ENCODE measurements at regions not wholly inside any gene's neighbourhood (a gene's known extent, or its start where the extent isn't known, plus 50 kb on each side); places are given as distances from the start of the nearest gene placed in this dataset.

DNA sequence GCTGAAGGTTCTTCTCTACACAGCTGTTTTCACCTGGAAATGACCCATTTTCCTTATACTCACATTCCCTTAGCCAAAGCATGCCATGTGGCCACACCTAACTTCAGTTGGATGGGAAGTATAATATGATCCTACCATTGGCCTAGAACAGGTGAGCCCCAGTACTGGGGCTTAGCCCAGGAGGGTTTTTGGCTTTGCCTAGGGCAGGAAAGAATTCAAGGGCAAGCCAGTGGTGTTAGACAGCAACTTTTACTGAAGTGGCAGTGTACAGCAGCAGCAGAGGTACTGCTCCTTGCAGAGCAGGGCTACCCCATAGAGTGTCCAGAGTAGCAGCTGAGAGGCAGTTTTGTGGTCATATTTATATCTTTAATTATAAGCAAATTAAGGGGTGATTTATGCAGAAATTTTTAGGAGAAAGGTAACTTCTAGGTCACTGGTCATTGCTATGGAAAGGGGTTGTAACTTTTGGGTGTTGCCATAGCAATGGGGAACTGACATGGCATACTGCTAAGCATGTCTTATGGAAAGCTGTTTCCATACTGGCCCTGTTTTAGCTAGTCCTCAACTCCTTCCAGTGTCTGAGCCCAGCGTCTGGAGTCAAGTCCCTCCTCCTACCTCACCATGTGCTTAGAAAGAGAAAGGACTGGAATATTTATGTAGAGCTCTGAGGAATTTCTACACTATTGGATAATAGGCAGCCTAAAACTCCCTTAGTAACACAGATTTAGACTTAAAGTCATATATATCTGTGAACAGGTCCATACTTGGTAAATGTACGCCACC, 109.0 kb upstream of the DTNA start:
- no peaks in the 10 kb centered on the region for H3K36me3 Mint-ChIP-seq
- peaks cover 13% of the 10 kb centered on the region for H3K4me1 Mint-ChIP-seq
- H3K4me3 Mint-ChIP-seq, result no peak overlapping the region

DNA sequence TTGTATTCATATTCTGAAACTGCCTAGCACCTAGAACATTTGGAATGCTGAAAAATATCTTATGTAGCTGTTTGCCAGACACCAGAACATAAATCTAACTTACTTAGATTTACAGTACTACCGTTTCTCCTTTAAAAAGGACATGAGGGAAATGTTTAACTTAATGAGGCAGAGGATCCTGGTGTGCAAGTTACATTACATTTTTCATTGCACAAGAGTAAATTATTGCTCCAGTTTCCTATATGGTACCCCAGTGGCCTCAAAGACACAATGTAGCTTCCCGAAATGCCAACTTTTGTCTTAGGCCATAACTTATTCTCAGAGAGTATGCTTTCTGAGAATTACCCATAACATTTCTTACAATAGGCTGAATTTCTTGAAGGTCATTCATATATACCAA, 105.5 kb upstream of the DTNA start:
- H3K4me3 Mint-ChIP-seq, result no peak overlapping the region
- H3K36me3 Mint-ChIP-seq, result no peaks in the 10 kb centered on the region
- H3K9me3 Mint-ChIP-seq, result no peaks in the 10 kb centered on the region
- DNase-seq (ENCODE audit: low spot score in 2 of 2, unreplicated experiment in 2 of 2), result no peak
- no peaks in the 10 kb centered on the region for H3K27me3 Mint-ChIP-seq (ENCODE audit: low read depth)
- H3K27ac Mint-ChIP-seq, result no peak overlapping the region
- H3K4me1 Mint-ChIP-seq, result peaks cover 13% of the 10 kb centered on the region
- TF ChIP-seq, protein P1, sequence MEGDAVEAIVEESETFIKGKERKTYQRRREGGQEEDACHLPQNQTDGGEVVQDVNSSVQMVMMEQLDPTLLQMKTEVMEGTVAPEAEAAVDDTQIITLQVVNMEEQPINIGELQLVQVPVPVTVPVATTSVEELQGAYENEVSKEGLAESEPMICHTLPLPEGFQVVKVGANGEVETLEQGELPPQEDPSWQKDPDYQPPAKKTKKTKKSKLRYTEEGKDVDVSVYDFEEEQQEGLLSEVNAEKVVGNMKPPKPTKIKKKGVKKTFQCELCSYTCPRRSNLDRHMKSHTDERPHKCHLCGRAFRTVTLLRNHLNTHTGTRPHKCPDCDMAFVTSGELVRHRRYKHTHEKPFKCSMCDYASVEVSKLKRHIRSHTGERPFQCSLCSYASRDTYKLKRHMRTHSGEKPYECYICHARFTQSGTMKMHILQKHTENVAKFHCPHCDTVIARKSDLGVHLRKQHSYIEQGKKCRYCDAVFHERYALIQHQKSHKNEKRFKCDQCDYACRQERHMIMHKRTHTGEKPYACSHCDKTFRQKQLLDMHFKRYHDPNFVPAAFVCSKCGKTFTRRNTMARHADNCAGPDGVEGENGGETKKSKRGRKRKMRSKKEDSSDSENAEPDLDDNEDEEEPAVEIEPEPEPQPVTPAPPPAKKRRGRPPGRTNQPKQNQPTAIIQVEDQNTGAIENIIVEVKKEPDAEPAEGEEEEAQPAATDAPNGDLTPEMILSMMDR (IDR thresholded peaks at IDR 0.05; ENCODE audit: unreplicated experiment), result no peak

More for the DNA sequence above, 109.0 kb upstream of the DTNA start:
- H3K9me3 Mint-ChIP-seq, result no peaks in the 10 kb centered on the region
- DNase-seq (ENCODE audit: low spot score in 2 of 2, unreplicated experiment in 2 of 2), result no peak
- H3K27me3 Mint-ChIP-seq (ENCODE audit: low read depth), result no peaks in the 10 kb centered on the region
- TF ChIP-seq, protein P1 (IDR thresholded peaks at IDR 0.05; ENCODE audit: unreplicated experiment), result no peak
- H3K27ac Mint-ChIP-seq, result no peak overlapping the region

DNA sequence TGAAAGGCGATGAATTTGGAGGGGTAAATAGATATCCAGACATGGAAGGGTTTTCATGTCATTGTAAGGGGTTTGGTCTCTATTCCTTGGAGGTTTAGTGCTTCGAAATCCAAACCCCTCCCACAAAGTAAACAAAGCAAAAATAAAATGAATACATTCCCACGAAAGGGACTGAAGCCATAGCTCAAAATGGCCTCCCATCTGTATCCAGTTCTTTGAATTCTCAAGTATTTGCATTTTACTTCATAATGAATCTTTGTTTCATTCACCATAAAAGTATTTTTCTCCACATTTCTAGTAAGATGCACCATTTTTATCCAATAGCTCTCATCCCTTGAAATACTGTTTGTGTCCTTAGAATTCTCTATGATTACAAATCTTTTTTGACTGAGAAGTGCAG, 103.2 kb upstream of the DTNA start:
- TF ChIP-seq, protein P1 (IDR thresholded peaks at IDR 0.05; ENCODE audit: unreplicated experiment), result no peak
- Mint-ChIP-seq H3K4me3 (no peak overlapping the region), H3K27me3 (ENCODE audit: low read depth) (no peaks in the 10 kb centered on the region), H3K36me3 (no peaks in the 10 kb centered on the region), H3K27ac (no peak overlapping the region), H3K9me3 (no peaks in the 10 kb centered on the region), H3K4me1 (peaks cover 13% of the 10 kb centered on the region)
- no peak for DNase-seq (ENCODE audit: low spot score in 2 of 2, unreplicated experiment in 2 of 2)

DNA sequence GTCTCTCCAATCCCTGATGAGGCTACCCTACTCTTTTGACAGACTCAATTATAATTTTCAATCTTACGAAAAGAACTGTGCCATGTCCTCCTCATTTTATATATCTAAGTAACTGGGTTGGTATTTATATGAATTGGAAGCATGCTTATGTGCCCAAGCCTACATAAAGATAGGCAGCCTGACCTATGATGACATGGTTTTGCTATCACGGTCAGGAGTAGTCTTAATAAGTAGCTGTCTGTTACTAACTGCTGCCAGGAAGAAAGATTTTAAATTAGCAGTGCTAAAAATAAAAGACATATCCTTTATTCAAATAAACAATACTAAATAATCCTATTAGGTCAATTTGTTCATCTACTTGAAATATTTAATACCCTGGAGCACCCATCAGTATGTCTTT, 102.0 kb upstream of the DTNA start:
- Mint-ChIP-seq H3K27ac (no peak overlapping the region), H3K36me3 (no peaks in the 10 kb centered on the region)
- TF ChIP-seq, protein P1 (IDR thresholded peaks at IDR 0.05; ENCODE audit: unreplicated experiment), result no peak

DNA sequence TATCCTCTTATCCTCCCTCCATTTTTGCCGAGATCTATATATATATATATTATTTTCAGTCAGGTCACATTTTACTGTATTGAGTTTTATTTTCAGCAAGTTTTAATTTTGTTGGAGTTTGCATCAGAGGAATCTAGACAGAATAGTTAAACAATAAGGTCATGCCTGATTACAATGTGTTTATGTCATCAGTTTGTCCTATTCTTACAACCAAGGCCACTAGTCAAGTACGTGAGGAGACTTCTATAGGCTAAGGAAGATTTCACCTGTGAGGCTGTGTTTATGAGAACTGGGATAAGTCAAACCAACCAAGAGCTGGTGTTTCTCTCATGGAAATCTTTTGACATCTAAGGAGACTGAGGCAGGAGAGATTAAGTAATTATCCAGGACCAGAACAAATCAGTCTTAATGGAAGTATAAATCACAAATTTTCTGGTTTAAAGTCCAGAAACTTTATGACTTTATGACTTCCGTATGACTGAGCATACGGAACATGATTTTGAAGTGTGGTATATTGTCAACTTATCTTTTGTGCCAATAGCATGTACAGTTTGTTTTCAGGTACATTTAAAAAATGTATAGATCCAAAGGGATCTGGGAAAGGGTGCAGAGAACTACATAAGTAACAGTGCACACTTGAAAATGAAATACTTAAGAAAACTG, 100.0 kb upstream of the DTNA start:
- no peak overlapping the region for H3K4me3 Mint-ChIP-seq
- TF ChIP-seq, protein P1 (IDR thresholded peaks at IDR 0.05; ENCODE audit: unreplicated experiment), result no peak
- H3K9me3 Mint-ChIP-seq, result peaks cover 5% of the 10 kb centered on the region
- H3K4me1 Mint-ChIP-seq, result peaks cover 6% of the 10 kb centered on the region
- DNase-seq (ENCODE audit: low spot score in 2 of 2, unreplicated experiment in 2 of 2), result no peak
- no peaks in the 10 kb centered on the region for H3K36me3 Mint-ChIP-seq
- H3K27ac Mint-ChIP-seq, result no peak overlapping the region
- H3K27me3 Mint-ChIP-seq (ENCODE audit: low read depth), result no peaks in the 10 kb centered on the region

More for the DNA sequence above, 102.0 kb upstream of the DTNA start:
- H3K9me3 Mint-ChIP-seq, result no peaks in the 10 kb centered on the region
- DNase-seq (ENCODE audit: low spot score in 2 of 2, unreplicated experiment in 2 of 2), result no peak
- no peaks in the 10 kb centered on the region for H3K27me3 Mint-ChIP-seq (ENCODE audit: low read depth)
- no peak overlapping the region for H3K4me3 Mint-ChIP-seq
- H3K4me1 Mint-ChIP-seq, result peaks cover 13% of the 10 kb centered on the region

All from mesothelial cell of epicardium (in vitro differentiated cells).